HG03159 (cell line): ENCODE measurements at regions not wholly inside any gene's neighbourhood (a gene's known extent, or its start where the extent isn't known, plus 50 kb on each side); places are given as distances from the start of the nearest gene placed in this dataset.
"Not testable (repeated sequence)": the region's sequence is repeated elsewhere in the genome, so short reads cannot be mapped to it uniquely, and the experiment has no call there.

Source experiments
- ATAC-seq: cut with Tn5 transposase; IDR thresholded peaks from one replicate; pipeline ENCODE4 v1.9.1; 2021; ENCODE audit warnings: mild to moderate bottlenecking, moderate library complexity; ENCODE audit not compliant: unreplicated experiment

DNA sequence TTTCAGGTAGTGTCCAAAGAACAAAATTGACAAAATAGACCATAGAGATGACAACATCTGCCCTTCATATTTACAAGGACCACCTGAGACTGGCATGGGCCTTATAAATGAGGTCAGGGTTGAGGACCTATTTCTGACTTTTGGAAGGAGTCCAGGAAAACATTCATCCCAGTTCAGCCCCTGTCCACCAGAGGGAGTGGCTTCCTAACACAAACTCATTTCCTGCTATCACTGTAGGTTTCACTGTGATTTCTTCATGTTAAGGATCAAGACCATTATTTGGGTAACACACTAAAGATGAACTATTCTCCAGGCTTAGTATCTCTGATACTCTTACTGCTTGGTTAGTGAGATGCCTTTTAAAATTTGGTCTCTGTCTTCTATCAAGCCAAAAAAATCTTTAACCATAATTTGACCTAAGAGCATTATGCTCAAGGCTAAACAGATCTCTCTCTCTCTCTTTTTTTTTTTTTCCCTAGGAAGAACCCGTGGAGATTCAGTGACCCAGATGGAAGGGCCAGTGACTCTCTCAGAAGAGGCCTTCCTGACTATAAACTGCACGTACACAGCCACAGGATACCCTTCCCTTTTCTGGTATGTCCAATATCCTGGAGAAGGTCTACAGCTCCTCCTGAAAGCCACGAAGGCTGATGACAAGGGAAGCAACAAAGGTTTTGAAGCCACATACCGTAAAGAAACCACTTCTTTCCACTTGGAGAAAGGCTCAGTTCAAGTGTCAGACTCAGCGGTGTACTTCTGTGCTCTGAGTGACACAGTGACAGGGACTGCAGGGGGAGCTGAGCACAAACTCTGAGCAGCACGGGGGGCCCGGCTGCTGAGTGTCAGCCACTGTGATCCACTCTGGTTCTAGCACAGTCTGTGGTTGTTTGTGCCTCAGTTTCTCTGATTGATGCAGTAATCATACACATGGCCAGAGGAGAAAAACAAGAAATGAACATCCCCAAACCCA is 267.6 kb upstream of the OR4E1 start:
- no peak for ATAC-seq

DNA sequence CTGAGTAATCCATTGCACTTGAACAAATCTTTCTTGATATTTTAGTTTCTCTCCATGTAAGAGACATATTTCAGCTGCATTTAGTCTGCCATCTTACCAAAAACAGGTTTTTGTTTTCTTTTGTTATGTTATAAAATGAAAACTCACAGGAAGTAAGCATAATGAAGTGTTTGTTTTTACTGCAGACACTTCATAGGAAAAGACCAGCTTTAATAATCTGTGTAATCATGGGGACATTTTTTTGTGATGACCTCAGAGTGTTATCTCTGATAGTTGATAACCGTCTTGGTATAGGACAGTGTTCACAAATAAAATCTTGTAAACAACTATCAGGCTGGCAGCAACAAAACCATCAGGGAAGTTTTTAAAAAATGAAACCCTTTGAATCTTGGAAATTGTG is 266.2 kb upstream of the OR4E1 start:
- ATAC-seq: no peak

DNA sequence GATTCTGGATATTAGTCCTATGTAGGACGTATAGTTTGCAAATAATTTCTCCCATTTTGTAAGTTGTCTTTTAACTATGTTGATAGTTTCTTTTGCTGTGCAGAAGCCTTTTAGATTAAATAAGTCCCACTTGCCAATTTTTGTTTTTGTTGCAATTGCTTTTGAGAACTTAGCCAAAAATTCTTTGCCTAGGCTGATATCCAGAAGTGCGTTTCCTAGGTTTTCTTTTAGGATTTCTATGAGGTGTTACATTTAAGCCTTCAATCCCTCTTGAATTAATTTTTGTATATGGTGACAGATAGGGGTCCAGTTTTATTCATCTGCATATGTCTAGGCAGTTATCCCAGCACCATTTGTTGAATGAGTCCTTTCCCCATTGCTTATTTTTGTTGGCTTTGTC is 264.4 kb upstream of the OR4E1 start:
- ATAC-seq: no peak

DNA sequence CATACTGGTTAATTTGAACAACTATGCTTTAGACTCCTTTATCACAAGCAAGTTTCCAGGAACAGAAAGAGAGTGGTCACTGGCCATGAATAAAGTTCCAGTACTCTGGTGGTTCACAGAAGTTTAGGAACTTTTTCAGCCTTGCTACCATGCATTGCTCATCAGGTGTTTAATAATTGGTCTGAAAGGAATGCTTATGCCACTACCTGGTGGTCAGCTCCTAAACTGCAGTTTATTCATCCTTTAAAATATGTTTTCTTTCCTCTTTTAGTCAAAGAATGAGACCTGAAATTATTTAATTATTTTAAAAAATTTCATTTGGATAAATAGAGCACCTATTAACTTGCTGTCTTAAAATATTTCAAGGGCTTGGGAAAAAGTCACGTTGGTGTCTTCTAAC is 260.1 kb upstream of the OR4E1 start:
- no peak for ATAC-seq

DNA sequence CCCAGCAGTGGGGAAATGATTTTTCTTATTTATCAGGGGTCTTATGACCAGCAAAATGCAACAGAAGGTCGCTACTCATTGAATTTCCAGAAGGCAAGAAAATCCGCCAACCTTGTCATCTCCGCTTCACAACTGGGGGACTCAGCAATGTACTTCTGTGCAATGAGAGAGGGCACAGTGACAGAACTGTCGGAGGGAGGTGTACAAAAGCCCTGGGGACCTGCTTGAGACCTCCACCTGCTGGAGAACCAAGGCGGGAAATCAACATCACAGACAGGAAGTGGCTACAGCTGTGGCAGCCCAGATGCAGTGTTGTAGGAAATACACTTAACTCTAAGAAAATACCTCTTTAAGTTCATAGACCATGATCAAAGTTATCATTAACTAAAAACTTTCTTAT is 250.9 kb upstream of the OR4E1 start:
- ATAC-seq: peak; percentile 89

DNA sequence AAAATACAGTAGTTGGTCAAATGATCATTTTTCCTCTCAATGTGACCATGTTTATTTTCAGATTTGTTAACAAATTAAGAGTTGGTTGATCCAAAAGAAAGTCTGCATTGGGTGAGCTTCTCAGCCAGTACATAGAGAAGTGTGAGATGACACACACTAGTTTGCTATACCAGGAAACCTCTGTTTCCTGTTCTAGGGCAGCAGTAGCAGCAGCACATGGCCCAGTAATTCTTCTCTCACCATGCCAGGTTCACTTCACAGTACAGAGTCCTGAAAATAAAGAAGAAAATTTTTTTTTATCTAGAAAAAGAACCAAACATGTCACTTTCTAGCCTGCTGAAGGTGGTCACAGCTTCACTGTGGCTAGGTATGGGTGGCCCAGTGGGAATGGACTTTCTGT is 250.2 kb upstream of the OR4E1 start:
- peak; percentile 65 for ATAC-seq

DNA sequence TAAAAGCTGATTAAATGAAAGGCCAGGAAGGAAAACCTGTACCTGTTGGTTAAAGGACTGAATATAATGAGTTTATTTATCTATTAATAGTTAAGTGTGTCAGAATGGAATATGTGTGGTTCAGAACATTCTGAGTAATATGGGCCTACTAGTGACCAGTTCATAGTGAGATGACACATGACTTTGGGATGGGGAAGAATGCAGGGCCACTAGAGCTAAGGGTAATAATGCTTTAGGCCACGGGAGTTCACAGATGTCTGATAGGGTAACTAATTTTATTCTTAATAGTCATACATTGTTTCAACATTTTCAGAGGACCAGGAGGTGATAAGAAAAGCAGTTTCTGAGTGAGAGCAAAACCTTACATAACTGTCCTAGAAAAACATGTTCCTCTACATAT is 247.8 kb upstream of the OR4E1 start:
- no peak for ATAC-seq

DNA sequence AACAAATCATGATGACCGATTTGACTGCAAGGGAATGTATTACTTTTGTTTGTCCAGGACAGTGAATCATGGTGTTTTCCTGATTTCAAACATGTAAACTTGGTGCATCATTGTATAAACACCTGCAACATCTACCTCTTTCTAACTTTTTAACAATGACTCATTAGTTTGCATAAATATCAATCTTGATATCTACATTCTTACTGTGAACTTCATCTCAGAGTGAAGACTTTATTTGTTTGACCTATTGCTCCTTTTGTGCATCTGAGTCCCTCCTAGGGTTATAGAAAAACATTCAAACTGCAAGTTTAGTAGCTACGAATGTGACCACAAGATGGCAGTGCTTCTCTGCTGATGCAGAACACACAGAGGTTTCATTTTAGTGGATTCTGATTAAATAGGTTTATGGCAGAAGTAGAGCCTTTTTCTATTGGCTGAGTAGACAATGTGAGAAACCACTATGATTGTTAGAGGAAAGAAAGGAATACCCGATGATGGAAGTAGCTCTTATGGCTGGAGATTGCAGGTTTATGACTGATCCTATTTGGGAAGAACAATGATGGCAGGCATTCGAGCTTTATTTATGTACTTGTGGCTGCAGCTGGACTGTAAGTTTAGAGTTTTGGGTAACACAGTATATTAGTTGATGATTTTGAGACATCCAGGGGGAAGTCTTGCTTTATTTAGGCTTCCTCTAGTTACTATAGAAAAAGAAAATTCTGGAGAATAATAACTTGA is 244.2 kb upstream of the OR4E1 start:
- peak; percentile 55 for ATAC-seq

DNA sequence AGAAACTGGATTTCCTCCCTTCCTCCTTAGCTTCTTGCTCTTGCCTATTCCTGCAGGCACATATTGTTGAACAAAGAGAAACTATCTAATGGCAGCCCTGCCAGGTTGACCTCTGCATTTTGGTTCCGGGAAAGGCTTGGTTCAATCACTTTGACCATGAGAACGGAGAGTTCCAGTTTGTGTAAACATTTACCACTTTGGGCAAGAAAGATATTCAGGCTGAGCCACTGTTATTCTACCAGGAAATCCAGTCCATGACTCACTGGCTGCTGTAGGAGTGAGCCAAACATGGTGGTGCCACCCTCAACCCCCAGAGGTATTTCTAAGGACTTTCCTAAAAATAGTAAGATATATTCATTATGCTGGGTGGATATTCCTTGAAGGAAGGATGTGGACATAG is 242.2 kb upstream of the OR4E1 start:
- no peak for ATAC-seq

DNA sequence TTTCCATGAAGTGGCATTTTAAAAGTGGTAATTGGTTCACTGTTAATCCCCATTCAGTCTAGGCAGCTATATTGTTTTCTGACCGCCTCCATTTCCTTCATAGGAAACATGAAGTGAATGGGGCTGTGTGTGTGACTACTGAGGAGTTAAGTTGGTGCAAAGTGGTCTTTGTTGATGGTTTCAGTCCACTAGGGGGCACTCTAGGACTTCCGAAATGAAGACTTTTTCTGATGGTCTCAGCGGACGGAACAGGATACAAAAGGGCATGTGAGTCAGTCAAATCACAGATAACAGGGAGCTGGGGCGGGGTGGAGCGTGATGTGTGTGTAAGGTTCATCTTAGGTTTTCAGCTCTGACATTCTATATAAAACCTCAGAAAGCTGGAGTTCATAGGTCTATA is 240.1 kb upstream of the OR4E1 start:
- peak; percentile 80 for ATAC-seq

DNA sequence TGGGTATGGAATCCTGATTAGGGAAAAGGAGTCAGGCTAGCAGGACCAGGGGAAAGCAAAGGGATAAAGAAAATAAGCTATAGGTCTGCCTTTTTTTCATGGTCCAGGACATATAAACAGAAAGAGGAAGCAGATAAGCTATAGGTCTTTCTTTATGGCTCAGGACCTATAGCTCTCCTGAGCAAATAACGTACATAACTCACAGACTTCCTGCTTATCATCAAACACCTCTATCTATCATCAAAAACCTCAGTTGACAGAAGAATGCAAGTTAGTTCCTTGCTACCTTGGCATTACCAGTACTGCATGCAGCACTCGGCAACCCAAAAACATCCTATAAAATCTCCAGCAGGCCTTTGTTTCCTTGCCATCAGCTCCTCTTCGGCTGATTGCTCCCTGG is 238.7 kb upstream of the OR4E1 start:
- no peak for ATAC-seq

DNA sequence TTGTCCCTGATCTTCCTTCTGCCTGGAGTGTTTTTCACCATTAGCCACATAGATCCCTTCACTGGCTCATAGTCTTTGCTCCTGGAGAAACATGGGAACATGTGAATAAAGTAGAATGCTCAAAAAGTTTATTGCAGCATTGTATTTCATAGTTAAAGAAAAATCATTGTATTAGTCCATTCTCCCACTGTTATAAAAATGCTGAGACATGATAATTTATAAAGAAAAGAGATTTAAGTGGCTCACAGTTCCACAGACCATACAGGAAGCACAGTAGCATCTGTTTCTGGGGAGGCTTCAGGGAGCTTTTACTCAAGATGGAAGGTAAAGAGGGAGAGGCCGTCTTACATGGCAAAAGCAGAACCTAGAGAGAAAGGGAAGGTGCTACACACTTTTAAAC is 238.3 kb upstream of the OR4E1 start:
- no peak for ATAC-seq

DNA sequence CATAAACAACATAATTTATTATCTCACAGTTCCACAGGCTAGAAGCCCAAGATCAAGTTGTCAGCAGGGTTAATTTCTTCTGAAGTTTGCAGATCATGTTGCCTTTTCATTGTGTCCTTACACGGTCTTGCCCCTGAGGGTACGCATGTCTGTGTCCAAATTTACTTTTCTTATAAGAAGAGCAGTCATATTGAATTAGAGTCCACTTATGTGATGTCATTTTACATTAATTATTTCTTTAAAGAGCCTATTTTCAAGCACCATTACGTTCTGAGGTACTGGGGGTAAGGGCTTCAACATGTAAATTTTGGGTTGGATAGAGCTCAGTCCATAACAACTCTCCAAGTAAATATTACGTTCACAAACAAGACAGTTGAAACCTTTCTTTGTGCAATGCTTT is 236.6 kb upstream of the OR4E1 start:
- no peak for ATAC-seq

DNA sequence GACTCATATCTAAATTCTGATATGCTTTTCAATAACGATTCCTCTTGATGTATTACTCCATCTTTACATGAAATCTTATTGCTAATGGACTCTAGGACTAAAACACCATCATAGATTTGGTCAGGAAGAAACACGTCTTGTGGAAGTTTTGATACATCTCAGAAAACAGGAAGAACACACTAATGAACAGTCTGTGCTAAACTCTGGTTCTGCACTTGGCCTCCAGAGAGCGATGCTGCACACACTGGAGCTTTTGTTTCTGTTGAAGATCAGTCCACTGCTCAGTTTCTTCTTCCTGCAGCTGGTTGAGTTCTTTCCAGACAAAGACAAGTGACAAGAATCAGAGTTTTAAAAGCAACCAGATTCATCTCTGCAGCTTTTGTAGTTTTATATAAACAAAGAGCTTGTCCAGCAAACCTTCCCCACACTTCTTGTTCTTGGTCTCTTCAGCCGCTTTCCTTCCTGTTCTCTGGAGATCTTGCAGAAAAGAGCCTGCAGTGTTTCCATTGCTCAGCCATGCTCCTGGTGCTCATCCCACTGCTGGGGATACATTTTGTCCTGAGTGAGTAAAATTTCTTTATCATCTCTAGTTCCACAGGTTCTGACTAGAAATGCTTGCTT is 229.1 kb upstream of the OR4E1 start:
- ATAC-seq: no peak

DNA sequence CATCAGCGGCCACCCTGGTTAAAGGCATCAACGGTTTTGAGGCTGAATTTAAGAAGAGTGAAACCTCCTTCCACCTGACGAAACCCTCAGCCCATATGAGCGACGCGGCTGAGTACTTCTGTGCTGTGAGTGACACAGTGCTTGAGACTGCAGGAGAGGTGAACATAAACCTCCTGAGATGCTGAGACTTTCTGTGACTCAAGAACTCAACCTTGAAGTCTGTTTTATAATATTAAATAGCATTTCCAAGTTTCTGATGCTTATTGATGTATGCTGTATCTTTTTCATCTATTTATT is 221.2 kb upstream of the OR4E1 start:
- not testable (repeated sequence) for ATAC-seq

DNA sequence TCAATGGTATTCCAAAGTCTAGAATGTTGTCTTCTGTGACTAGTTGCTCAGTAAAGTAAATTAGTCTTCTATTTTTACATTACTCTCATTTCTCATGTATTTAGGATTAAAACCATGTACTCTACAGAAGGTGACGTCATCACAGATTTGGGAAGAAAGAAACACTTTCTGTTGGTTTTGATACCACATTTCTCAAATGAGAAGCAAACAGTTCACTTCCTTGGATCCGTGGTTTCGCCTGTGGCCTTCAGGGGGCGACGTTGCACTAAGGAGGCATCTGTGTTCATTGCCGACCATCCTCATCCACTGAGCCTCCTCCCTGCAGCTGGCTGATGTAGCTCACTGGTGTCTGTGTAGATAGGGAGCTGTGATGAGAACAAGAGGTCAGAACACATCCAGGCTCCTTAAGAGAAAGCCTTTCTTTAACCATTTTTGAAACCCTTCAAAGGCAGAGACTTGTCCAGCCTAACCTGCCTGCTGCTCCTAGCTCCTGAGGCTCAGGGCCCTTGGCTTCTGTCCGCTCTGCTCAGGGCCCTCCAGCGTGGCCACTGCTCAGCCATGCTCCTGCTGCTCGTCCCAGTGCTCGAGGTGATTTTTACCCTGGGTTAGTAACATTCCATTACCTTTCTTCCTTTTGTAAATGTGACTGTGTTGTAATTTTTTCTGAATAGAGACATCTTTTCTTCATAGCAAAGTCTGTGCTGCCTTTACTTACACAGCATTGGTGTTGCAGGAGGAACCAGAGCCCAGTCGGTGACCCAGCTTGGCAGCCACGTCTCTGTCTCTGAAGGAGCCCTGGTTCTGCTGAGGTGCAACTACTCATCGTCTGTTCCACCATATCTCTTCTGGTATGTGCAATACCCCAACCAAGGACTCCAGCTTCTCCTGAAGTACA is 220.6 kb upstream of the OR4E1 start:
- no peak for ATAC-seq

DNA sequence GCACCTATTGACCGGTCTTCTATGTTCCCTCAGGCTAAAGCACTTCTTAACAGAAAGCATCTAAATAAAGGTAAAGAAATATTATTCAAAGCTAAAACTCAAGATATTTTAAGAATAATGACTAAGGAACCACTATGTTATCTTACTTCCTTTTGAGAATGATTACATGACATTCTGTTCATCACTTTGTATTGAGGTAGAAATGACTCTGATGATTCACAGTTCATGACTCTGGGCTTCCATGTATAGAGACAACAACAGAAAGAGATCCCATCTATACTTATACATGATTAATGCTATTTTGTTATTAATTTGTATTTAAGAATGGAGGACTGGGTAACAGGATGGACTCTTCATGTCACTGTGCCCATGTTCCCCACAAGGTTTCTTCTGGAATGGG is 218.3 kb upstream of the OR4E1 start:
- no peak for ATAC-seq

DNA sequence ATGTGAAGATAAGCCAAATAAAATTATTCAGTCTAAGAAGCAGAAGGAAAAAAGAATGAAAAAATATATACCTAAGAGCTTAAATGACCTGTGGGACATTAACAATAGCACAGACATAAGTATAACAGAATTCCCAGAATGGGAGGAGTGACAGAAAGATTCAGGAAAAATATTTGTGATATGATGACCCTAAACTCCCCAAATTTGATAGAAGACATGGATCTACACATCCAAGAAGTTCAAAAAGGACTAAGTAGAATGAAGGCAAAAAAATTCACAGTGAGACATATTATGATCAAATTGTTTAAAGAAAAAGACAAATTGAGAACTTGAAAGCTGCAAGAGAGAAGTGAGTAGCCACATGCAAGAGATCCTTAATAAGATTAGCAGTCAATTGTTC is 211.4 kb upstream of the OR4E1 start:
- ATAC-seq: no peak

DNA sequence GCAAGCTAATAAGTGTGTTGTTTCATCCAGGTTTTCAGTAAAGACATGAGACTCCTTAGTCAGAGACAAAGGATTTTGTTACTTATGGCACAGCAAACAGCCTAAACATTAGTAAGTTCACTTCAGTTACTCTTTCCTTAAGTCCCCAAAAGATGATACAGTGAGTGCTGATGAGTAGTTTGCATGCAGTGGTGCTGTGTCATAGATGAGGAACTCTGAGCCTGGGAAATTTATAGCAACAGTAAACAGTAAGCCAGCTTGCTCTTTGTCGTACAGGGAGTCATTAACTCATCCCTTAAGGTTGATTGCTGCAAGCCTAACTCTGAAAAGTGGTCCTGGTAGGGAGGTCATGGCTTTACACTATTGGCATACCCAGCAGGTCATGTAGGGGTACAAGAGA is 208.6 kb upstream of the OR4E1 start:
- no peak for ATAC-seq

DNA sequence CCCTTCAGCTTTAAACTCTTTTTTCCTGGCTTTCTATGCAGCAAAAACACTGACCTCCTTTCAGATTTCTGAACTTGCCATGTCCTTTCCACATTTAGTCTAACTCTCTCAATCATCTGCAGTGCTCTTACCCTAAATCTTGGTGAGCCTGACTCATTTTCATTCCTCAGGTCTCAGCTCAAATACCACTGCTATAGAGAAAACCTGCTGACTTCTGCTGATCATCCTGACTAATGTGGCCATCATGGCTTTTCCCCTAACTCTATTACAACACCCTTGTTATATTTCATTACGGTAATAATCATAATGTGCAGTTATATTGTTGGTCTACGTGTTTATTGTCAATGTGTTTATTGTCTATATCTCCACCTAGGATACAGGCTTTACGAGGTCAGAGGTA is 207.3 kb upstream of the OR4E1 start:
- ATAC-seq: no peak

DNA sequence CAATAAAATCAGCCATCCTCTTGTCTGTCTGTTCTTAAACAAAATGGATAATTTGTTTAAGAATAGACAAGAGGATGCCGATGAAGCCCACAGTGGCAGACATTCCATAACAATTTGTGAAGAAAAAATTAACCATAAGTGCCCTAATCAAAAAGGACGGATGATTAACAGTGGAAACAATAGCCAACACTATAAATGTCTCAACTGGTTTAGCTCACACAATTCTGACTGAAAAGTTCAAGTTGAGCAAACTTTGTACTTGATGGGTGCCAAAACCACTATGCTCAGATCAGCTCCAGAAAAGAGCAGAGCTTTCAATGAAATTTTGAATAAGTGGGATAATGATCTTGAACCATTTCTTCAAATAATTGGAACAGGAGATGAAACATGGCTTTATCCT is 202.2 kb upstream of the OR4E1 start:
- ATAC-seq: no peak
